Liver (tissue), 8 donors: ENCODE measurements at regions not wholly inside any gene's neighbourhood (a gene's known extent, or its start where the extent isn't known, plus 50 kb on each side); places are given as distances from the start of the nearest gene placed in this dataset.

Source experiments
- DNase-seq: peaks from one replicate; pipeline ENCODE4 v3.0.0-alpha.2; 2017; ENCODE audit warnings: low spot score
- H3K27ac ChIP-seq, 2 donors: one replicate each; pipeline ENCODE4 v1.7.0; 2013; ENCODE audit warnings: inconsistent platforms in 2 of 2, low read length in 2 of 2, control low read depth in 1 of 2, low read depth in 1 of 2, mild to moderate bottlenecking in 1 of 2
- H3K27me3 ChIP-seq, 4 donors: one replicate each; pipeline versions ENCODE4 v1.6.1 to v1.7.0; 2013; ENCODE audit warnings: low read length in 3 of 4, inconsistent platforms in 1 of 4, mild to moderate bottlenecking in 1 of 4, moderate library complexity in 1 of 4; ENCODE audit not compliant: control insufficient read depth in 4 of 4, insufficient read depth in 4 of 4
- H3K36me3 ChIP-seq, 4 donors: one replicate each; pipeline versions ENCODE4 v1.6.1 to v1.7.0; 2013; ENCODE audit warnings: low read length in 3 of 4, mild to moderate bottlenecking in 3 of 4, low read depth in 1 of 4, moderate library complexity in 1 of 4; ENCODE audit not compliant: control insufficient read depth in 4 of 4, insufficient read depth in 3 of 4
- H3K4me1 ChIP-seq, 4 donors: one replicate each; pipeline versions ENCODE4 v1.6.1 to v1.7.0; 2013; ENCODE audit warnings: low read length in 3 of 4, mild to moderate bottlenecking in 3 of 4, moderate library complexity in 1 of 4; ENCODE audit not compliant: control insufficient read depth in 4 of 4, insufficient read depth in 4 of 4
- H3K4me3 ChIP-seq, 3 donors: one replicate each; pipeline versions ENCODE4 v1.6.1 to v1.7.0; 2013; ENCODE audit warnings: low read length in 3 of 3, control low read depth in 1 of 3, low read depth in 1 of 3, mild to moderate bottlenecking in 1 of 3
- H3K9ac ChIP-seq, 2 donors: one replicate each; pipeline ENCODE4 v1.7.0; 2013; ENCODE audit warnings: low read length in 2 of 2, mild to moderate bottlenecking in 2 of 2, moderate library complexity in 2 of 2, control low read depth in 1 of 2, low read depth in 1 of 2
- H3K9me3 ChIP-seq, 4 donors: one replicate each; pipeline versions ENCODE4 v1.6.1 to v1.7.0; 2013; ENCODE audit warnings: low read length in 3 of 4; ENCODE audit not compliant: control insufficient read depth in 4 of 4
- ATF3 ChIP-seq: IDR thresholded peaks from 2 replicates; pipeline ENCODE4 v1.6.1; 2016; ENCODE audit warnings: antibody characterized with exemption
- CTCF ChIP-seq: fragments of 150-350 bp; IDR thresholded peaks from 2 replicates; pipeline ENCODE4 v1.5.1; 2017; ENCODE audit warnings: improper control_type of control experiment, low read depth, low read length; ENCODE audit not compliant: missing input control
- EGR1 ChIP-seq, 2 donors: IDR thresholded peaks; 2 replicates each; pipeline ENCODE4 v1.6.1; 2016 to 2018; ENCODE audit warnings: antibody characterized with exemption in 2 of 2, low read depth in 2 of 2
- FOXA1 ChIP-seq: IDR thresholded peaks from 2 replicates; pipeline ENCODE4 v1.6.1; 2016; ENCODE audit warnings: antibody characterized with exemption
- FOXA2 ChIP-seq: IDR thresholded peaks from 2 replicates; pipeline ENCODE4 v1.6.1; 2016; ENCODE audit warnings: antibody characterized with exemption
- GABPA ChIP-seq, 2 donors: IDR thresholded peaks in 1 of 2; conservative IDR thresholded peaks in 1 of 2; 2 replicates each; pipeline ENCODE4 v1.6.1; 2016; ENCODE audit warnings: antibody characterized with exemption in 2 of 2, mild to moderate bottlenecking in 1 of 2, moderate library complexity in 1 of 2
- HNF4A ChIP-seq, 2 donors: conservative IDR thresholded peaks; 2 replicates each; pipeline ENCODE4 v1.6.1; 2016; ENCODE audit warnings: antibody characterized with exemption in 2 of 2, mild to moderate bottlenecking in 2 of 2
- HNF4G ChIP-seq: IDR thresholded peaks from 2 replicates; pipeline ENCODE4 v1.6.1; 2016; ENCODE audit warnings: antibody characterized with exemption
- JUND ChIP-seq, 2 donors: IDR thresholded peaks; 2 replicates each; pipeline ENCODE4 v1.6.1; 2016; ENCODE audit warnings: antibody characterized with exemption in 2 of 2
- MAX ChIP-seq: IDR thresholded peaks from 2 replicates; pipeline ENCODE4 v1.6.1; 2016; ENCODE audit warnings: antibody characterized with exemption
- NR2F2 ChIP-seq: IDR thresholded peaks from 2 replicates; pipeline ENCODE4 v1.6.1; 2016; ENCODE audit warnings: antibody characterized with exemption
- RAD21 ChIP-seq, 2 donors: IDR thresholded peaks; 2 replicates each; pipeline ENCODE4 v1.6.1; 2016; ENCODE audit warnings: antibody characterized with exemption in 2 of 2, mild to moderate bottlenecking in 2 of 2
- REST ChIP-seq: IDR thresholded peaks from 2 replicates; pipeline ENCODE4 v1.6.1; 2016; ENCODE audit warnings: antibody characterized with exemption, mild to moderate bottlenecking
- RXRA ChIP-seq, 2 donors: IDR thresholded peaks; 2 replicates each; pipeline ENCODE4 v1.6.1; 2017 to 2018; ENCODE audit warnings: antibody characterized with exemption in 2 of 2, mild to moderate bottlenecking in 1 of 2
- SP1 ChIP-seq: IDR thresholded peaks from 2 replicates; pipeline ENCODE4 v1.6.1; 2018; ENCODE audit warnings: antibody characterized with exemption, mild to moderate bottlenecking
- TAF1 ChIP-seq: conservative IDR thresholded peaks from 2 replicates; pipeline ENCODE4 v1.6.1; 2016; ENCODE audit warnings: antibody characterized with exemption, mild to moderate bottlenecking
- YY1 ChIP-seq: IDR thresholded peaks from 2 replicates; pipeline ENCODE4 v1.6.1; 2016; ENCODE audit warnings: antibody characterized with exemption, mild to moderate bottlenecking
- ZBTB33 ChIP-seq: IDR thresholded peaks from 2 replicates; pipeline ENCODE4 v1.6.1; 2016; ENCODE audit warnings: antibody characterized with exemption
- WGBS: extraction: QIAGEN DNeasy Blood & Tissue Kit; methylation state at CpG from one replicate; pipeline ENCODE4 v1.1.7; 2013; 5-methylcytosine and 5-hydroxymethylcytosine counted together
- donor health status: healthy.
- donor health status: healthy.
- donor health status: healthy.
- donor health status: healthy.
- donor health status: healthy.

- Histone ChIP-seq H3K4me1 (no peaks in the 10 kb centered on the region), H3K36me3 (no peaks in the 10 kb centered on the region), H3K27ac (no peak overlapping the region), H3K27me3 (peaks cover 0 to 6% (median 0%) of the 10 kb centered on the region in 4 donors), H3K4me3 (no peak overlapping the region), H3K9me3 (peaks cover 0 to 3% (median 0%) of the 10 kb centered on the region in 4 donors), H3K9ac (no peak overlapping the region)
- TF ChIP-seq FOXA2 (no peak), ZBTB33 (no peak), RAD21 (IDR thresholded peaks at IDR 0.05) (no peak), REST (no peak), YY1 (no peak), ATF3 (no peak), FOXA1 (no peak), TAF1 (no peak), HNF4A (conservative IDR thresholded peaks at IDR 0.05) (no peak), MAX (no peak), GABPA (IDR thresholded peaks at IDR 0.05 in 1 of 2, conservative IDR thresholded peaks at IDR 0.05 in 1 of 2) (no peak), SP1 (no peak), NR2F2 (no peak), HNF4G (no peak), JUND (IDR thresholded peaks at IDR 0.05) (no peak)
- WGBS = 84% methylated on average over 6 of the region's 6 CpGs
- DNase-seq = no peak
Observed at GRCh38 chr9:90469865-90470387, 172.7 kb downstream of the DIRAS2 start.

GRCh38 chr9:90476058-90476457, 166.6 kb downstream of the DIRAS2 start:
- Histone ChIP-seq H3K4me3 (no peak overlapping the region), H3K27ac (no peak overlapping the region), H3K9ac (no peak overlapping the region), H3K4me1 (no peaks in the 10 kb centered on the region), H3K36me3 (no peaks in the 10 kb centered on the region), H3K9me3 (peaks cover 0 to 3% (median 0%) of the 10 kb centered on the region in 4 donors), H3K27me3 (peaks cover 0 to 8% (median 0%) of the 10 kb centered on the region in 4 donors)
- TF ChIP-seq RXRA (IDR thresholded peaks at IDR 0.05) (no peak), GABPA (IDR thresholded peaks at IDR 0.05 in 1 of 2, conservative IDR thresholded peaks at IDR 0.05 in 1 of 2) (no peak), JUND (IDR thresholded peaks at IDR 0.05) (no peak), HNF4G (no peak), TAF1 (no peak), ZBTB33 (no peak), MAX (no peak), HNF4A (conservative IDR thresholded peaks at IDR 0.05) (no peak), YY1 (no peak), EGR1 (IDR thresholded peaks at IDR 0.05; ENCODE audit: low read depth in 2 of 2) (no peak), CTCF (no peak)
- DNase-seq = no peak
